Bone marrow (tissue), 2 donors: ENCODE measurements at regions not wholly inside any gene's neighbourhood (a gene's known extent, or its start where the extent isn't known, plus 50 kb on each side); places are given as distances from the start of the nearest gene placed in this dataset.

Experiments
- DNase-seq, 2 donors: peaks; one replicate each; lab custom pipeline; 2025; lab: John Stamatoyannopoulos, UW

DNA sequence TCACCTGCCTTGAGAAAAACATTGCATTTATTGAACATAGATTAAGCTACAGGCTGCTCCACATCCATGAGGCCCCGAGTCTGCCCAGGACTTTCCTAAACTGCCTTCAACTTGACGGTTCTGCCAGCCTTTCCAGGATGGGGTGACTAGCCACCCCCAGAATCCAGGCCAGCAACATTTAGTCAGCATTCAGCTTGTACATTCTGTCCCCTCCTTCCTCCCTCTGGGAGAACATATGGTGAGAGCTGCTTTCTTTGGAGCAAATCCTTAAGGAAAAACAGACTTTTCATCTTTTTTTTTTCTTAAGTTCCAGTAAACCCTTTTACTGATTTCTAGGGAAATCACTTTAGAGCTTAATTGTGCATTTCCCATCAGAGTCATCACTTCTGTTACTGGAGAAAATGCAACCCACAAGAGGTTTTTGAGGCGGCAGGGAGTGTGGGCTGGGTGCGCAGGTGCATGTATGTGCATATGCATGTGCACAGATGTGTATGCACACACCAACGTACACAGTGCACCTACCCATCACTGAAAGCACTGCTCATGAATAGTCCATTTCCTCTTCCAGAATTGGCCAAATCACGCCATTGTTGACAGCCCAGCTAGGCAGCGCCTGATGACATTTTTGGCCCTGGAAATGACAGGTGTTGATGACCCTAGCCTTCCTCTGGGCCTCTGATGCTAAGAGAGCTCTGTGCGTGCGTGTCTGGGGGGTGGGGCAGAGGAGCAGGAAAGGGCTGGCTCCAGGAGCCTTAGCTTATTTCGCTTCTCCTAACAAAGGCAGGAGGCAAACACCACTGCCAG, 145.6 kb downstream of the HSD17B3 start:
- no peak for DNase-seq

DNA sequence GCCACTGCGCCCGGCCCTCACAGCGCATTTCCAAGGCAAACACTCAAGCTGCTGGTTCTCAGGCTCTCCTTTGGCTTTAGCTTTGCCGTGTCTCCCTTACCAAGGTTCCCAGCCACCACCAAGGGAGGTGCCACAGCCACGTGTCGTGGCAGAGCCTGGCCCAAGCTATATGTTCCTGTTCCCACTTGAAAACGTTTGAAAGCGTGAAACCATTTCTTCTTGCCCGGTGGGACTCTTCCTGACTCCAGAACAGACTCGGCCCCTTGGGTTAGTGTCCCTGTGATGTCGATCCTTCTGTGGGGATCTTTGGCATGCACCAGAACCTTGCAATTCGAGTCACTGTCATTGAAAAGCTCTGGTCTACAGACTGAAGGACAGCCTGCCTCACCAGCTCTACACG, 147.9 kb downstream of the HSD17B3 start:
- no peak for DNase-seq

DNA sequence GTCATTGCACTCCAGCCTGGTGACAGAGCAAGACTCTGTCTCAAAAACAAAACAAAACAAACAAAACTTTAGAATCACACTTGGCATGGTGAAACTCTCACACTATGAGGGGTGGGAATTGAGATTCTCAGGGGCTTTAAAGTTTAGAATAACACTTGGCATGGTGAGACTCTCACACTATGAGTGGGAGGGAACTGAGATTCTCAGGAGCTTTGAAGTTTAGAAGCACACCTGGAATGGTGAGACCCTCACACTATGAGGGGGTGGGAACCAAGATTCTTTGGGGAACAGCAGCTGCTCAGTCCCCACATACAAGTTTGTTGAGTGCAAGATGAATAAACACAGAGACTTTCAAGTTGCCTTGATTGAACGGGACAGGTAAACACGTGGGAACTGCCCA, 149.4 kb downstream of the HSD17B3 start:
- no peak for DNase-seq

DNA sequence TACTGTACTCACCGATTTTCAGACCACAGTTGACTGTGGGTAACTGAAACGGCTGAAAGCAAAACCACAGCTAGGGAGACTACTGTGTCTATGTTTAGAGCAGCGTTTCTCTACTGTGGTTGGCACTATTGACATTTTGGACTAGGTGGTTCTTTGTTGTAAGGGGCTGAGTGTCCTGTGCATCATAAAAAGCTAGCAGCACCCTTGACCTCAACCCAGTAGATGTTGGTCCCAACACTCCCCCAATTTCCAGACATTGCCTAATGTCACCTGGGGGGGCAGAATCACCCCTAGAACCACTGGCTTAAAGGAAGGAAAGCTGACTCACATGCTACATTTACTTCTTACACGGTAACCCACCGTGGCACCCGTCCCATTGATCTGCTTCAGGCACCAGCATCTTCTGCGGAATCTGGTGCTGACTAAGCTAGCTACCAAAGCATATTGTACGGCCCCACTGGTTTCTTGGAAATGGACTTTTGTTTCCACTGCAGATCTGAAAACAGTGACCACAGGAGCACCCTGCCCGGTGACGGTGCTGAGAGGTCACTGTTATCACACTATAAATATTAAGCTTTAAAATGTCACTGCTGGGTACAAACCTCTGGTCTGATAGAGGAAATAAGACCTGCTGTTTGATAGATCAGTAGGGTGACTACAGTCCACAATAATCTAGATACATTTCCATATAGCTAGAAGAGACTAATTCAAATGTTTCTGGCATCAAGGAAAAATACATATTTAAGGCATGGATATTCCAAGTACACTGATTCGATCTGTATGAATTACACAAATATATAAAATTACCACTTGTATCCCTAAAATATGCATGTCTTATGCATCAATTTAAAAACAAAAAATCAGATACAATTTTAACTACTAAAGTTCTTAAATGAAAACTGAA, 151.4 kb downstream of the HSD17B3 start:
- peak in 1 of 2 donors; percentile 66 for DNase-seq

DNA sequence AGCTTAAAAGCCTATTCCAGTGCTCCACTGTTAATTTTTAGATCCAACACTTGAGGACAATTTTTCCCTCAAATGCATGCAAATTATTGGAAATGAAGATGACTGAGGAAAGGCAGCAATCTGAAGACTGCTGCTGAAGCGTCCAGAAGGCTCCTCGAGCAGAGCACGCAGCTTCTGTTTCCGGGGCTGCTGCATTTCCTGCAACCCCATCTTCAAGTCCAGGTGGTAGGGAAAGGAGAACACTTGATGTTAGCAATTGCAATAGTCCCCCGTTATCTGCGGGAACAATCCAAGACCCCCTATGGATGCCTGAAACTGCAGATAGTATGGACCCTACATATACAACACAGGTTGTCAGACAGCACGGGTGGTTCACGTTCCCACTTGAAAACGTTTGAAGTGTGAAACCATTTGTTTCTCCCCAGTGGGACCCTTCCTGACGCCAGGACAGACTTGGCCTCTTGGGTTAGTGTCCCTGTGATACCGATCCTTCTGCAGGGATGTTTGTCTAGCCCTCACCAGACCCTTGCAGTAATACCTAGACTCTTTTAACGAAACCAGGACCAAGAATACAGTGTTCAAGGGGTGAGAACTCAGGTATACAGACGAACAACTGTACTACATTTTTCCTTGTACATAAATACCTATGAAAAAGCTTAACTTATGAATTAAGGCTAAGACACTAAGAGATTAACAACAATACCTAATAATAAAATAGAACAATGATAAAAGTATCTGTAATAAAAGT, 152.3 kb downstream of the HSD17B3 start:
- DNase-seq = no peak

DNA sequence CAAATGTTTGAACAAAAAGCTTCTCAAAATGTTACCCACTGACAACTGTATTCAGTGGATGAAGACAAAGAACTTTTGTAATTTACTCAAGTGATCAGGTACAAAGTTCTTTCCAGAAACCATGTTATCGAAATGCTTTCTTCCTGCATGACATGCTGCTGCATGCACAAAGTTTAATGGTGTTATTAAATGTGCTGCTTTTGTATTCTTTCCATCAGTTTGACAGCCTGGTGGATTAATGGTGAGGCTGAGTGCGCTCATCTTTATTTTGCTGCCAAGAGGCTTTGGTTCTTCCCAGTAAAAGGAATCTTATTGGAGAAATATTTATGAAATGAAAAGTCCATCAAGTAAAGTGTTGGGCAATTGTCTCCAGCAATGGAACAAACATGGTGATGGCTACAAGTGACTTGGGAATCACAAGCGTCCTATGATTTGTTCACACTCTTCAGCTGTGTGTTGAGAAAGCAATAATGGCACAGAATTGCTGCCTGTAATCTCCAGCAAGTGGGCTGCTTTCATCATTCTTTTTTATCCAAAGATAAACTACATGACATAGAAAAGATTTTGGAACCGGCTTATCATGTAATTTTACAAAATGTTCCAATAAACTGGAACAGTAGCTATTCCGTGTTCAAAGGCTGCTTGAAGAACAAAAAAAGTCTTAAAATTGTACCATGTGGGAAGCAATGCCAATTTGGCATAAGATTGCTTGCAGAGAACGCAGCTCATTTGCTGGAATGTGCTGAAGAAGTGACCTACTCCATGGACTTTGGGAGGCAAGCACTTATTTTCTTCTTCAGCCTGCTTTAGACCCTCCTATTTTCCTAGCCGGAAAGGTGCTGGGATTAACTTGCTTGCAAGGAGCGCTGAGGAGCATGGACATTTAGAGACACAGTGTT, 153.1 kb downstream of the HSD17B3 start:
- no peak for DNase-seq

DNA sequence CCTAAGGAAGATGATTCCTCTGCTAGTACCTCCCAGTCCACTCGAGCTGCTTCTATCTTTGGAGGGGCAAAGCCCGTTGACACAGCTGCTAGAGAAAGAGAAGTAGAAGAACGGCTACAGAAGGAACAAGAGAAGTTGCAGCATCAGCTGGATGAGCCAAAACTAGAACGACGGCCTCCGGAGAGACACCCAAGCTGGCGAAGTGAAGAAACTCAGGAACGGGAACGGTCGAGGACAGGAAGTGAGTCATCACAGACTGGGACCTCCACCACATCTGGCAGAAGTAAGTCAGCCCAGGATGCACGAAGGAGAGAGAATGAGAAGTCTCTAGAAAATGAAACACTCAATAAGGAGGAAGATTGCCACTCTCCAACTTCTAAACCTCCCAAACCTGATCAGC, 154.9 kb downstream of the HSD17B3 start:
- peak in 1 of 2 donors; percentile 84 for DNase-seq

DNA sequence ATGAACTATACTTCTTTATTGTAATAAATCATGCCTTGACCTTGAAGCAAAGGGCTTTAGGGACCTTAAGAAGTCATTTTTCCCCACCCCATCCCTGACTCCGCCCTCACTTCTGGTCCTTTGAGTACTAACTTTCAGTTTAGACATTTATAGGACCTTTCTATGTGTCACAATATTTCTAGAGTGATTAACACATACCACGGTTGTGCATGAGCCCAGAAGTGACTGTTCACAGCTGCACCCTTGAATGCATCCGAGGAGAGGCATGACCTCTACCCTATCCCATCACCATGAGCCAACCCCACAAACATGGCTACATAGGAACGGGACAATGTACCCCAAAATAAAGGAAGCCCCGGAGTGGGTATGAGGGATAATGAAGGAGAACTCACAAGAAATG, 160.3 kb downstream of the HSD17B3 start:
- no peak for DNase-seq

DNA sequence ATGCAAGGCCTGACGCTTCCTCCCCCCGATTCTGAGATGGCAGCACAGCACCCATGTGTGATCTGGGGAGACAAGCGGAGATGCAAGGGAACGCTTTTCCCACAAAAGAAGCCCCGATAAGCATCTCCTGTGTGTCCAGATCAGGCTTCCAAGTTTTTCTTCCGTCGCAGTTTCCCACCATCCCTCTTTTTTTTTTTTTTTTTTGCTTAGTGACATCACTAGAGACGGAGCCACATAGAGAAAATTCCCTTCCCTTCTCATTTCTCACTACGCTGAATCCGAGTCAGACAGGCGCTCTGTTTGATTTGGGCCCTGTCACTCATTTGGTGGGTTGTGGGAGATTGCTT, 160.9 kb downstream of the HSD17B3 start:
- no peak for DNase-seq

DNA sequence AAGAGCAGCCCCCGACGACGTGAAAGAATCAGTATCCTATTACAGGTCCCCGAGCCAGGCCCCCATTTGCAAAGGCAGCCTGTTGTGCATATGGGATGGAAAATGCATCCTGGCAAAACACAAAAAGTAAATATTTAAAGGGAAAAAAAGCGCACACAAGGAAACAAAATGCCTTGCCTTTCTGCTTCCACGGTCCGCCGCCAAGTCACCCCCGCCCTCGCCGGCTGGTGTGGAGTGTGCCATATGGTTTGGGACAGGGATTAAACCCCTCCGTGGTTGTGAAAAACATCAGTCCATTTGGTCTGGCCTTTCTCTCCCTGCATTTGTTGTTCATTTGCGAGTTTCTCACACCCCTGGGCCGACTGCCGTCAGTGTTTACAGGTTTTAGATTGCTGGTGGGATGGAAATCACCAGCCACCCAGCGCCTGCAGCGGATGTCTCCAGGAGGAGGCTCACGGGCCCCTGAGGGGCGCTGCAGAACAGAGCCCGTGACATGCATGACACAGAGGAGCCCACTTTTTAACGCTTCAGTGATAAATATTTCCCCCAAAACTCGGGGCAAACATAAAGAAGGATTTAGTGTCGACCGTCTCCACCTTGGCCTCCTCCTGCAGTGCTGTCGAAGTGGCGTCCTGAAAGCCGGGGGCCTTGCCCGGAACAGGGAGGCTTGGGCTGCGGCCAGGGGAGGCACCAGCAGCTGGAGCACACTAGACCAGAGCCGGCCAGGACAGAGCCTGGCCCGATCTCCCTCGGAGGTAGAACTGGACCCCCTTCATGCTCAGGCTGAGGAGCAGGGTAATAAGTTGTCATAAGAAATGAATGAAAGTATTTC, 161.5 kb downstream of the HSD17B3 start:
- DNase-seq = no peak

DNA sequence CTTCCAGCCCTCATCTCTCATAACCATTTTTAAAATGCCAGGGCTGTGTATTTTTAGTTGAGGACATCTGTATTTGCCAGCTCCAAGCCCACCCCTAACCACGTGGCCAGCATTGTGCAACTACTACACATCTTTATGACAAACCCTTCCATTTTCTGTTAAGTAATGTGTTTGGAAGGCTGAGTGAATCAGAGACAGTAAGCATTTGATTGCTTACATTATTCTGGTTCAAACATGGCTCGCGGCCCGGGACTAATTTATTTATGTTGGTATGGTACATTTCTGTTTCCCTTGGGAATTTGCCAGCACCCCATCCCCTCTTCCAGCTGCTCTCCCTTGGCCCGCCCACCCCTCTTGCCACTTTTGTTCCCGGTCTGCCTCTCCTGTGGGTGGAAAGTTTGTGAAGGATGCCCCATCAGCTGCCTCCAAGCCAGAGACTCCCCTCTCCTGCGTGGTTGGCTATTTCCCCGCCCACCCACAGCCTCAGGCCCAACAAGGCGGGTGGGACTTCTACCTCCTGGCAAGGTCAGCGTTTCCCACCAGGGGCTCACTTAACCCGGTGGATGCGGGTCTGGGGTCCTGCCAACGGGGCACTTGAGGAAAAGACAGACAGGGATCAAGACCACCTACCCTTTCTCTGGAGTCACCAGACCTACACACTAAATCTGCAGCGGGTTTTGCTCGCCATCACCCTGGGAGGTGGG, 162.2 kb downstream of the HSD17B3 start:
- peak in 1 of 2 donors; percentile 10 for DNase-seq

DNA sequence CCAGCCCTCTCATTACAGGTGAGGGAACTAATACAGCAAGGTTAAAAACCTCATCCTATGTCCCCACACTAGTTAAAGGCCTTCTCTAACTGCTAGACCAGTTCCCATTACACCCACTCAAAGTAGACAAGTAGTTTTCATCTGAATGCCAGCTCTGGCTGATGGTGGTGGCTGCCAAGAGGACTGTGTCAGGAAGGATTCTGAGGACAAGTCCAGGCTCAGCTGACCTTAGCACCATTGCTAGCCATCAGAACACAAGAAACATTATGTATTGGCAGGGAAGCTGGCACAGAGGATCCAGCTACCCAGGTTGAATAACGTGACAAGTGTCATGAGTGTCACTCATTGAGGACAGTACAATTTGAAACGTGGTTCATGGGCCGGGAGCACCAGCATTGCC, 163.4 kb downstream of the HSD17B3 start:
- DNase-seq = no peak

DNA sequence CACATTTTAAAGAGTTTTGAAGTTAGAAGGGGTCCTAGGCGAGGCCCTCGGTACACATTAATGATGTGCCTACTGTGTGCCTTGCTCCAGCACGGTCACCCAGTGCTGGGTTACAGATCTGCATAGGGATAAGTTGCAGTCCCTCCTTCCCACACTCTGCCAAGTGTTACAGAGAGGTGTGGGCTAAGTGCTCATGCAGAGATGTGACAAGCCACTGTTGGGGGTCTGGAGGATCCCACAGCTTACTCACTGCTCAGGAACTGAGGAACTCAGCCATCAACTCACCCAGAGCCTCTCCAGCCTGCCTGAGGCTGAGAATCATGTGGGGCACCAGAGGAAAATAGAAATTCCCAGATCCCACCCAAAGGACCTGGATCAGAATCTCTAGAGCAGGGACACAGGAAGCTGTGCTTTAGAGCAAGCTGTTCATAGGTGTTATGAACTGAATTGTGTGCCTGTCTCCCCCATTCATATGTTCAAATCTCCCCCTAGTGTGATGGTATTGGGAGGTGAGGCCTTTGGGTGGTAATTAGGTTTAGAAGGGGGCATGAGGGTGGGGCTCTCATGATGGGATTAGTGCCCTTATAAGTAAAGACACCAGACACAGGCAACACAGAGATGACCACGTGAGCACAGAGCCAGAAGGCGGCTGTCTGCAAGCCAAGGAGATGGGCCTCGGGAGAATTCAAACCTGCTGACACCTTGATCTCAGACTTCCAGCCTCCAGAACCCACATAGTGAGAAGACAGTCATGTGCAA, 164.1 kb downstream of the HSD17B3 start:
- no peak for DNase-seq

DNA sequence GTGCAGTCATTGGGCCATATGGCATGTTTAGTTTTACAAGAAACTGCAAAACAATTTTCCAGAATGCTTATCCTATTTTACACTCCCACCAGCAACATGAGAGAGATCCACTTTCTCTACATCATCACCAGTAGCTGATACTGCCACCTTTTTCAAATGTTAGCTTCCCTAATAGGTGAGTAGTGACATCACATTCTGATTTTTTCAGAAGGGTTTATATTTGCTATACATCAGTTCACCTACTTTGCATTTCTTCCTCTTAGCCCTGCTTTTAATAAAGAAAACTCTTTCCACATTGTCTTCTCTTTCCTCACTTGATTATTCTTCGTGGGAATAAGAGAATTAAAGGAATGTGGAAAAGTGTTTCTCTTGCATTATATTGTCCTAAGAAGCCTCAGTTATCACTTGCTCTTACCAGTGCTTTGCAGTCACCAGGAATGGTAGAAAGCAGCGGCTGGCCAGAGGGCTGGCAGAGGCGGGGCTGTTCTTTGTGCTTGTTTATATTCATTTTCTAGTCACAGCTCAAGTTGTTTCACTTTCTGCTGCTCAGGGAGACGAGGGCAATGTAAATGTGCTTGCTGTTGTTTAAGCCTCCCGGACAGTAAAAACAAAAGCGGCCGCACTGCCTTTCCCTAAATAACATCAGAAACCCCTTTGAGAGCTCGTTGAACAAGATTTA, 164.8 kb downstream of the HSD17B3 start:
- DNase-seq = peak in 1 of 2 donors; percentile 42

DNA sequence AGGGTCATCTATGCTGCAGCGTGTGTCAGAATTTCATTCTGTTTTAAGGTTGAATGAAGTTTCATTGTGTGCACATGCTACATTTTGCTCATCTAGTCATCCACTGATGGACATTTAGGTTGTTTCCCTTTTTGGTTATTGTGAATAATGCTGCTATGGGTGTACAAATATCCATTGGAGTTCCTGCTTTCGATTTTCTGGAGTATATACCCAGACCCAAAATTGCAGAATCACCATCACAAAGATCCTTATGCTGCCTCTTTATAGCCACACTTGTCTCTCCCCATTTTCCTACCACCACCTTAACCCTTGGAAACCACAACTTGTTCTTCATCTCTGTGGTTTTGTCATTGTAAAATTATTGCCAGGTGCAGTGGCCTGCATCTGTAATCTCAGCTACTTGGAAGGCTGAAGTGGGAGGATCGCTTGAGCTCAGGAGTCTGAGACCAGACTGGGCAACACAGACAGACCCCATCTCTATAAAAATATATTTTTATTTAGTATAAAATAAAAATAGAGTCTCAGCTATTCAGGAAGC, 166.2 kb downstream of the HSD17B3 start:
- no peak for DNase-seq

DNA sequence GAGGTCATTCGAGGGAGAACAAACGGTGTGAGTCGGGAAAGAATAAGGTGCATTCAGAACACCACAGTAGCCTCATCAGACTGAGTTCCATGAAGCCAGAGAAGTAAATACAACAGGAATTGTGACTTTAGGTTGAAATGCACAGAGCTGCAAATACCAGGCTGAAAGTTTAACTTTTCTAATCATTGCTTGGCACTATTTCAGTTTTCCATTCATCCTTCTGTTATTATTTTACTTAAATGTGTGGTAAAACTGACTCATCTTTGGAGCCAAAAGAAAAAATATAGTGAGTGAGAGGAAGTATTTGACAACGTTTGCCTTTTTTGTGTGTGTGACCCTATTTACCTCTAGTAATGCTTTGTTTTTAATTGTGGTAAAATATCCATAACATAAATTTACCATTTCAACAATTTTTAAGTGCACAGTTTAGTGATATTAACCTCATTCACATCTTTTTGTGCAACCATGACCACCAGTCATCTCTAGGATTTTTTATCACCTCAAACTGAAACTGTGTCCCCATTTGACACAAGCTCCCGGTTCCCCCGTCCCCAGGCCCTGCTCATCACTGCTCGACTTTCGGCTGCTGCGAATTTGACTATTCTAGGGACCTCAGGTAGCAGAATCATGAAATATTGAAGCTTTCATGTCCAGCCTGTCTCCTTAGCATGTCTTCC, 166.8 kb downstream of the HSD17B3 start:
- DNase-seq = no peak

DNA sequence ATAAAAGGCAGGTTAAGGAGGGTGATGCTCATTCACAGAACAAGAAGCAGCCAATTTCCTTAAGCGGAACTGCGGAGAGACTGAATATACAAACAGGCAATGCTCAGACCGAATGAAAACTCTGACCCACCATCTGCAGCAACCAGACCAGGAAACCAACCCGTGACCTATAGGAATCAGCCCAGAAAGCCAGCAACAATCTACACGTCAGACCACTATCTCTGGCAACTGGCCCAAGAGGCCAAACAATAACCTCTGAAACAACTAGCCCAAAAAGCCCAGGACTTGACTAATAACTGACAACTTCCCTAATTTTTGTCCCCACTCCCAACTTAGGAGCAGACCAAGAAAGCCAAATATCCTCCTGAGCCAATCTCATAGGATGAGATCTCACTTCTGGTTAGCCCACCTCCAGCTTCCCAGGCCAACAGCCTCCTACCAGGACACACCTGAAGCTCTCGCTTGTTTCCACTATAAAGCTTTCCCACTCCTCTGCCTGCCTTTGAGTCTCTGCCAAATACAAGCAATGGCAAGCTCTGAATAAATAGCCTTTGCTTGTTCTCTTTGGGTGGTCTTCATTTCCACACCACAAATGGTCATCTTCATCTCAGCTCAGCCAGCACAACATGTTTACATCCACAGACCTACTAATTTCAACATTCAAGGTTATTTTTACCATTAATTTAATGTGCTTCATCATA, 168.5 kb downstream of the HSD17B3 start:
- no peak for DNase-seq
